ENCODE measurements at regions not wholly inside any gene's neighbourhood (a gene's known extent, or its start where the extent isn't known, plus 50 kb on each side); places are given as distances from the start of the nearest gene placed in this dataset.
"Not testable (repeated sequence)": the region's sequence is repeated elsewhere in the genome, so short reads cannot be mapped to it uniquely, and the experiment has no call there.

- DNase-seq, result no peak
Measured at GRCh38 chr11:134942681-134943080, 530.6 kb upstream of the B3GAT1 start.

- DNase-seq, result not testable (repeated sequence)
Measured at GRCh38 chr11:134941936-134942600, 530.0 kb upstream of the B3GAT1 start.

GRCh38 chr11:134941326-134941725 is 529.3 kb upstream of the B3GAT1 start:
- no peak for DNase-seq

GRCh38 chr11:134940441-134941126 is 528.5 kb upstream of the B3GAT1 start:
- DNase-seq, result no peak

GRCh38 chr11:134939905-134940304 is 527.9 kb upstream of the B3GAT1 start:
- DNase-seq, result no peak

GRCh38 chr11:134939031-134939430 is 527.0 kb upstream of the B3GAT1 start:
- DNase-seq, result no peak

GRCh38 chr11:134938212-134938611 is 526.2 kb upstream of the B3GAT1 start:
- no peak for DNase-seq

- not testable (repeated sequence) for DNase-seq
Measured at GRCh38 chr11:134937193-134937592, 525.2 kb upstream of the B3GAT1 start.

- DNase-seq, result no peak
Measured at GRCh38 chr11:134932761-134933160, 520.7 kb upstream of the B3GAT1 start.

- no peak for DNase-seq
Measured at GRCh38 chr11:134925432-134925831, 513.4 kb upstream of the B3GAT1 start.

GRCh38 chr11:134923441-134923840 is 511.4 kb upstream of the B3GAT1 start:
- DNase-seq, result no peak

- DNase-seq, result no peak
Measured at GRCh38 chr11:134921938-134922337, 509.9 kb upstream of the B3GAT1 start.

- no peak for DNase-seq
Measured at GRCh38 chr11:134920851-134921608, 509.0 kb upstream of the B3GAT1 start.

- DNase-seq, result no peak
Measured at GRCh38 chr11:134916421-134917213, 504.6 kb upstream of the B3GAT1 start.

GRCh38 chr11:134915881-134916280 is 503.8 kb upstream of the B3GAT1 start:
- no peak for DNase-seq

- DNase-seq, result no peak
Measured at GRCh38 chr11:134915212-134915611, 503.2 kb upstream of the B3GAT1 start.

GRCh38 chr11:134913999-134914590 is 502.1 kb upstream of the B3GAT1 start:
- DNase-seq, result no peak

- DNase-seq, result no peak
Measured at GRCh38 chr11:134913391-134913790, 501.3 kb upstream of the B3GAT1 start.

- DNase-seq, result no peak
Measured at GRCh38 chr11:134911514-134912180, 499.6 kb upstream of the B3GAT1 start.

GRCh38 chr11:134908583-134908982 is 496.5 kb upstream of the B3GAT1 start:
- no peak for DNase-seq

- DNase-seq, result no peak
Measured at GRCh38 chr11:134907636-134908035, 495.6 kb upstream of the B3GAT1 start.

Data from T-helper 1 cell (primary cell).